SK-N-SH treated with all-trans-retinoic acid at 6 μM for 48 hours (cell line): ENCODE measurements at regions not wholly inside any gene's neighbourhood (a gene's known extent, or its start where the extent isn't known, plus 50 kb on each side); places are given as distances from the start of the nearest gene placed in this dataset.

Experiments used
- ARNTL ChIP-seq: fragments of 450-650 bp; formaldehyde crosslinking; IDR thresholded peaks from 2 replicates; pipeline ENCODE4 v1.5.0; 2020; ENCODE audit warnings: low read depth, mild to moderate bottlenecking, moderate library complexity, borderline replicate concordance
- CSDC2 ChIP-seq: fragments of 250-450 bp; sonication (Bioruptor Pico); IDR thresholded peaks from 2 replicates; pipeline ENCODE4 v1.5.0; 2020; ENCODE audit warnings: mild to moderate bottlenecking, moderate library complexity
- CSRNP3 ChIP-seq: fragments of 250-450 bp; sonication (Bioruptor Pico); IDR thresholded peaks from 2 replicates; pipeline ENCODE4 v1.5.1; 2021; ENCODE audit warnings: mild to moderate bottlenecking, moderate library complexity
- ESRRG ChIP-seq: fragments of 250-450 bp; sonication (Bioruptor Pico); IDR thresholded peaks from 2 replicates; pipeline ENCODE4 v1.6.1; 2021; ENCODE audit warnings: mild to moderate bottlenecking
- ISL1 ChIP-seq: fragments of 250-450 bp; sonication (Bioruptor Pico); IDR thresholded peaks from 2 replicates; pipeline ENCODE4 v2.1.2; 2022; ENCODE audit warnings: mild to moderate bottlenecking, moderate library complexity
- OSR1 ChIP-seq: fragments of 250-450 bp; sonication (Bioruptor Pico); IDR thresholded peaks from 2 replicates; pipeline ENCODE4 v1.8.0; 2022; ENCODE audit warnings: moderate library complexity, mild to moderate bottlenecking, inconsistent platforms
- PATZ1 ChIP-seq: fragments of 250-450 bp; sonication (Bioruptor Pico); IDR thresholded peaks from 2 replicates; pipeline ENCODE4 v1.8.0; 2020; ENCODE audit warnings: mild to moderate bottlenecking, moderate library complexity, borderline replicate concordance
- PPARA ChIP-seq: fragments of 250-450 bp; sonication (Bioruptor Pico); IDR thresholded peaks from 2 replicates; pipeline ENCODE4 v1.5.0; 2020; ENCODE audit warnings: mild to moderate bottlenecking, borderline replicate concordance
- ZC3H10 ChIP-seq: fragments of 250-450 bp; sonication (Bioruptor Pico); IDR thresholded peaks from 2 replicates; pipeline ENCODE4 v1.5.1; 2021; ENCODE audit warnings: mild to moderate bottlenecking, moderate library complexity
- ZFP3 ChIP-seq: fragments of 250-450 bp; sonication (Bioruptor Pico); IDR thresholded peaks from 2 replicates; pipeline ENCODE4 v1.5.0; 2020; ENCODE audit warnings: mild to moderate bottlenecking, moderate library complexity
- ZFP30 ChIP-seq: fragments of 450-650 bp; formaldehyde crosslinking; IDR thresholded peaks from 2 replicates; pipeline ENCODE4 v1.5.0; 2022; ENCODE audit warnings: mild to moderate bottlenecking, moderate library complexity
- ZNF565 ChIP-seq: fragments of 450-650 bp; formaldehyde crosslinking; conservative IDR thresholded peaks from 2 replicates; pipeline ENCODE4 v1.5.0; 2020; ENCODE audit warnings: low read depth, mild to moderate bottlenecking, moderate library complexity
- ZNF8 ChIP-seq: fragments of 450-650 bp; formaldehyde crosslinking; IDR thresholded peaks from 2 replicates; pipeline ENCODE4 v1.5.0; 2020; ENCODE audit warnings: mild to moderate bottlenecking, moderate library complexity
- TF ChIP-seq, protein P1 (sequence below): fragments of 250-450 bp; sonication (Bioruptor Pico); IDR thresholded peaks from 2 replicates; pipeline ENCODE4 v1.5.1; 2020; ENCODE audit warnings: low read depth, mild to moderate bottlenecking, moderate library complexity

- TF ChIP-seq PATZ1 (CRISPR knock-in tag) (no peak), ZFP3 (CRISPR knock-in tag) (no peak), ZNF565 (CRISPR knock-in tag) (no peak), ESRRG (CRISPR knock-in tag) (no peak), ZFP30 (no peak), ZC3H10 (CRISPR knock-in tag) (no peak), CSDC2 (CRISPR knock-in tag) (no peak), OSR1 (CRISPR knock-in tag) (no peak), ISL1 (CRISPR knock-in tag) (no peak), CSRNP3 (CRISPR knock-in tag) (no peak), ARNTL (CRISPR knock-in tag) (no peak), PPARA (CRISPR knock-in tag) (no peak), ZNF8 (CRISPR knock-in tag) (no peak)
- TF ChIP-seq, protein P1, sequence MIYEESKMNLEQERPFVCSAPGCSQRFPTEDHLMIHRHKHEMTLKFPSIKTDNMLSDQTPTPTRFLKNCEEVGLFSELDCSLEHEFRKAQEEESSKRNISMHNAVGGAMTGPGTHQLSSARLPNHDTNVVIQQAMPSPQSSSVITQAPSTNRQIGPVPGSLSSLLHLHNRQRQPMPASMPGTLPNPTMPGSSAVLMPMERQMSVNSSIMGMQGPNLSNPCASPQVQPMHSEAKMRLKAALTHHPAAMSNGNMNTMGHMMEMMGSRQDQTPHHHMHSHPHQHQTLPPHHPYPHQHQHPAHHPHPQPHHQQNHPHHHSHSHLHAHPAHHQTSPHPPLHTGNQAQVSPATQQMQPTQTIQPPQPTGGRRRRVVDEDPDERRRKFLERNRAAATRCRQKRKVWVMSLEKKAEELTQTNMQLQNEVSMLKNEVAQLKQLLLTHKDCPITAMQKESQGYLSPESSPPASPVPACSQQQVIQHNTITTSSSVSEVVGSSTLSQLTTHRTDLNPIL (CRISPR knock-in tag), result no peak
Measured at GRCh38 chr3:59280113-59280512, 230.3 kb upstream of the CFAP20DC start.
